HEK293T (cell line): ENCODE measurements at regions not wholly inside any gene's neighbourhood (a gene's known extent, or its start where the extent isn't known, plus 50 kb on each side); places are given as distances from the start of the nearest gene placed in this dataset.

Source experiments
- BHLHE40 ChIP-seq: fragments of 450-650 bp; IDR thresholded peaks from 2 replicates; pipeline ENCODE4 v1.6.1; 2016; ENCODE audit warnings: mild to moderate bottlenecking, moderate library complexity, borderline replicate concordance
- FOXM1 ChIP-seq: fragments of 450-650 bp; IDR thresholded peaks from 2 replicates; pipeline ENCODE4 v1.6.1; 2017; ENCODE audit warnings: mild to moderate bottlenecking, borderline replicate concordance
- HDGF ChIP-seq: fragments of 450-650 bp; IDR thresholded peaks from 2 replicates; pipeline ENCODE4 v1.6.1; 2017; ENCODE audit warnings: antibody characterized with exemption, borderline replicate concordance
- L3MBTL2 ChIP-seq: fragments of 450-650 bp; conservative IDR thresholded peaks from 2 replicates; pipeline ENCODE4 v1.6.1; 2016; ENCODE audit warnings: mild to moderate bottlenecking
- LEF1 ChIP-seq: fragments of 450-650 bp; IDR thresholded peaks from 2 replicates; pipeline ENCODE4 v1.6.1; 2017; ENCODE audit warnings: mild to moderate bottlenecking, borderline replicate concordance
- TARDBP ChIP-seq: fragments of 450-650 bp; IDR thresholded peaks from 2 replicates; pipeline ENCODE4 v1.6.1; 2016
- ZNF384 ChIP-seq: fragments of 450-650 bp; IDR thresholded peaks from 2 replicates; pipeline ENCODE4 v1.6.1; 2016

DNA sequence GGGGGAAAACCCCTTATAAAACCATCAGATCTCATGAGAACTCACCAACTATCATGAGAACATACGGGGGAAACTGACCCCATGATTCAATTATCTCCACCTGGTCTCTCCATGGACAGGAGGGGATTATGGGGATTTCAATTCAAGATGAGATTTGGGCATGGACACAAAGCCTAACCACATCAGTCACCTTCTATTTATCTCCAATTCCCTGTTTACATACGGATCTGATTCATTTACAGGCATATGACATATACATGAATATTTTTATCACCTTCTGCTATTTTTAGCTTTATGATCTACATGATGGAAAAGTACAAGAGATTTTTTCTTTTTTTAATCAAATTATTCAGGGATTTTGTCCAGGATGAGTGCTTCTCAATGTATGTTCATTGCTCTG lies 944.5 kb downstream of the REEP3 start:
- no peak for TF ChIP-seq L3MBTL2
- no peak for TF ChIP-seq HDGF
- TF ChIP-seq TARDBP = no peak
- TF ChIP-seq ZNF384 = no peak
- TF ChIP-seq FOXM1 = no peak
- TF ChIP-seq LEF1 = no peak
- no peak for TF ChIP-seq BHLHE40
